HCT116 (cell line): ENCODE measurements at regions not wholly inside any gene's neighbourhood (a gene's known extent, or its start where the extent isn't known, plus 50 kb on each side); places are given as distances from the start of the nearest gene placed in this dataset.

Source experiments
- ATAC-seq: fragments of 200-7000 bp; cut with Tn5 transposase; 2 replicates; pipeline ENCODE4 v1.9.1; 2020; ENCODE audit warnings: mild to moderate bottlenecking, moderate library complexity
- BruUV-seq: library from RNA; stranded (reverse); fragments of 400-500 nt; replicated peaks from 2 replicates; lab custom pipeline; 2021; lab: Mats Ljungman, UMichigan
- CTCF ChIA-PET: fragments of 300-600 bp; sonication (Branson Sonifier 250); formaldehyde crosslinking; loops from one replicate; lab custom pipeline; 2021; ENCODE audit warnings: antibody characterized with exemption; lab: Charles Lee
- POLR2A ChIA-PET: fragments of 300-600, 350-600 bp; sonication (Branson Sonifier 250); formaldehyde crosslinking; loops from one replicate; lab custom pipeline; 2021; ENCODE audit warnings: antibody characterized with exemption; lab: Charles Lee
- RAD21 ChIA-PET, 2 experiments: fragments of 300-600 bp; sonication (Branson Sonifier 250); formaldehyde crosslinking; loops; one replicate each; lab custom pipeline; 2023; ENCODE audit warnings: low total read pairs in 2 of 2; ENCODE audit not compliant: uncharacterized antibody in 2 of 2, unreplicated experiment in 2 of 2, low non-redundant PET in 1 of 2; lab: Charles Lee
- DNase-seq: peaks from one replicate; pipeline ENCODE4 v3.0.0-alpha.2; 2010; ENCODE audit warnings: low read depth, low spot score
- H2AFZ ChIP-seq: fragments of 200-600 bp; shearing (Covaris generic), sonication (generic); 2 replicates; pipeline ENCODE4 v1.6.1; 2017; ENCODE audit warnings: low read depth, mixed run types, mixed read lengths, antibody characterized with exemption, low read length; ENCODE audit not compliant: poor library complexity, severe bottlenecking
- H3K27ac ChIP-seq: 2 replicates; pipeline ENCODE4 v1.5.1; 2012; ENCODE audit warnings: low read depth, low read length
- H3K27me3 ChIP-seq: fragments of 200-600 bp; sonication (generic); 2 replicates; pipeline ENCODE4 v1.6.1; 2016; ENCODE audit warnings: mixed run types, low read length, mixed read lengths; ENCODE audit not compliant: insufficient read depth
- H3K36me3 ChIP-seq, 2 experiments: fragments of 200-500 bp in 1 of 2; fragments of 200-600 bp in 1 of 2; sonication (Bioruptor generic) in 1 of 2; sonication (generic) in 1 of 2; 2 replicates each; pipeline versions ENCODE4 v1.5.1 to v1.6.1; 2014 to 2016; ENCODE audit warnings: low read length in 2 of 2, inconsistent platforms in 1 of 2, mixed read lengths in 1 of 2, mixed run types in 1 of 2; ENCODE audit not compliant: insufficient read depth in 2 of 2, control insufficient read depth in 1 of 2
- H3K4me1 ChIP-seq, 2 experiments: fragments of 200-600 bp in 1 of 2; sonication (generic) in 1 of 2; 2 replicates each; pipeline versions ENCODE4 v1.5.1 to v1.6.1; 2012 to 2017; ENCODE audit warnings: low read length in 2 of 2, inconsistent platforms in 1 of 2, mild to moderate bottlenecking in 1 of 2, mixed read lengths in 1 of 2, mixed run types in 1 of 2, moderate library complexity in 1 of 2; ENCODE audit not compliant: insufficient read depth in 2 of 2, control insufficient read depth in 1 of 2
- H3K4me2 ChIP-seq: fragments of 200-600 bp; sonication (generic); 2 replicates; pipeline ENCODE4 v1.6.1; 2017; ENCODE audit warnings: mixed run types, low read length, mixed read lengths
- H3K4me3 ChIP-seq, 2 experiments: fragments of 200-600 bp in 1 of 2; sonication (generic) in 1 of 2; replicated peaks in 1 of 2; 2 replicates each; pipeline ENCODE4 v1.5.1; 2011 to 2016; ENCODE audit warnings: low read length in 2 of 2, control low read depth in 1 of 2, low read depth in 1 of 2, mild to moderate bottlenecking in 1 of 2, mixed read lengths in 1 of 2, mixed run types in 1 of 2
- H3K79me2 ChIP-seq: fragments of 200-600 bp; sonication (generic); 2 replicates; pipeline ENCODE4 v1.6.1; 2017; ENCODE audit warnings: mild to moderate bottlenecking, mixed run types, low read length, moderate library complexity, mixed read lengths; ENCODE audit not compliant: insufficient read depth
- H3K9ac ChIP-seq: fragments of 200-600 bp; sonication (generic); 2 replicates; pipeline ENCODE4 v1.6.1; 2016; ENCODE audit warnings: low read length, mixed read lengths
- H3K9me2 ChIP-seq: fragments of 200-600 bp; sonication (generic), shearing (Covaris generic); 2 replicates; pipeline ENCODE4 v1.6.1; 2017; ENCODE audit warnings: mixed run types, mild to moderate bottlenecking, moderate library complexity; ENCODE audit not compliant: insufficient read depth
- H3K9me3 ChIP-seq, 2 experiments: fragments of 200-500 bp in 1 of 2; fragments of 200-600 bp in 1 of 2; sonication (Bioruptor generic) in 1 of 2; sonication (generic) in 1 of 2; 2 replicates each; pipeline ENCODE4 v1.6.1; 2014 to 2017; ENCODE audit warnings: low read length in 2 of 2, mixed read lengths in 2 of 2, inconsistent platforms in 1 of 2, low read depth in 1 of 2, mild to moderate bottlenecking in 1 of 2, mixed run types in 1 of 2, moderate library complexity in 1 of 2; ENCODE audit not compliant: control insufficient read depth in 1 of 2, insufficient read depth in 1 of 2
- H4K20me1 ChIP-seq: fragments of 200-600 bp; sonication (generic), shearing (Covaris generic); 2 replicates; pipeline ENCODE4 v1.6.1; 2017; ENCODE audit warnings: mixed run types, mild to moderate bottlenecking, moderate library complexity; ENCODE audit not compliant: insufficient read depth
- ATF3 ChIP-seq: IDR thresholded peaks from 2 replicates; pipeline ENCODE4 v1.6.1; 2012
- CBX3 ChIP-seq: IDR thresholded peaks from 2 replicates; pipeline ENCODE4 v1.6.1; 2012; ENCODE audit warnings: low read depth
- CEBPB ChIP-seq: IDR thresholded peaks from 2 replicates; pipeline ENCODE4 v1.6.1; 2012; ENCODE audit warnings: low read depth
- CTCF ChIP-seq, 3 experiments: fragments of 200-600 bp in 1 of 3; sonication (generic) in 1 of 3; IDR thresholded peaks in 2 of 3; conservative IDR thresholded peaks in 1 of 3; 2 replicates each; pipeline ENCODE4 v1.5.1; 2012 to 2017; ENCODE audit warnings: low read depth in 2 of 3, low read length in 2 of 3, antibody characterized with exemption in 1 of 3, borderline replicate concordance in 1 of 3, control low read depth in 1 of 3, mild to moderate bottlenecking in 1 of 3, mixed read lengths in 1 of 3, mixed run types in 1 of 3, moderate library complexity in 1 of 3; ENCODE audit not compliant: insufficient read depth in 1 of 3
- EGR1 ChIP-seq: IDR thresholded peaks from 2 replicates; pipeline ENCODE4 v1.6.1; 2012; ENCODE audit warnings: low read depth
- ELF1 ChIP-seq: IDR thresholded peaks from 2 replicates; pipeline ENCODE4 v1.6.1; 2012; ENCODE audit warnings: low read depth, borderline replicate concordance
- EZH2 ChIP-seq: fragments of 200-600 bp; sonication (generic); IDR thresholded peaks from 2 replicates; pipeline ENCODE4 v1.6.1; 2017; ENCODE audit warnings: antibody characterized with exemption, mixed run types
- EZH2phosphoT487 ChIP-seq: fragments of 200-600 bp; IDR thresholded peaks from 2 replicates; pipeline ENCODE4 v1.6.1; 2018; ENCODE audit warnings: antibody characterized with exemption, borderline replicate concordance
- FOSL1 ChIP-seq: IDR thresholded peaks from 2 replicates; pipeline ENCODE4 v1.6.1; 2012; ENCODE audit warnings: low read depth
- JUND ChIP-seq: IDR thresholded peaks from 2 replicates; pipeline ENCODE4 v1.6.1; 2012
- POLR2A ChIP-seq: IDR thresholded peaks from 2 replicates; pipeline ENCODE4 v1.7.0; 2011; ENCODE audit warnings: borderline replicate concordance; ENCODE audit not compliant: insufficient read depth, insufficient read length; ENCODE audit errors: extremely low read depth
- POLR2AphosphoS5 ChIP-seq: IDR thresholded peaks from 2 replicates; pipeline ENCODE4 v1.6.1; 2011; ENCODE audit warnings: mild to moderate bottlenecking, low read depth, low read length, moderate library complexity
- SIN3A ChIP-seq: IDR thresholded peaks from 2 replicates; pipeline ENCODE4 v1.6.1; 2012; ENCODE audit warnings: low read depth
- SP1 ChIP-seq: IDR thresholded peaks from 2 replicates; pipeline ENCODE4 v1.6.1; 2012; ENCODE audit warnings: low read depth
- SRF ChIP-seq: IDR thresholded peaks from 2 replicates; pipeline ENCODE4 v1.6.1; 2012; ENCODE audit warnings: low read depth
- TCF7L2 ChIP-seq: IDR thresholded peaks from 2 replicates; pipeline ENCODE4 v1.7.0; 2011; ENCODE audit warnings: borderline replicate concordance, inconsistent platforms; ENCODE audit not compliant: insufficient read depth, insufficient read length; ENCODE audit errors: extremely low read depth
- YY1 ChIP-seq: IDR thresholded peaks from 2 replicates; pipeline ENCODE4 v1.6.1; 2011; ENCODE audit warnings: low read length, low read depth, moderate library complexity, mild to moderate bottlenecking; ENCODE audit not compliant: insufficient replicate concordance; ENCODE audit errors: extremely low read depth
- ZBTB33 ChIP-seq: IDR thresholded peaks from 2 replicates; pipeline ENCODE4 v1.6.1; 2011; ENCODE audit warnings: mild to moderate bottlenecking, low read length, moderate library complexity; ENCODE audit not compliant: insufficient replicate concordance; ENCODE audit errors: extremely low read depth
- ZFX ChIP-seq: fragments of 450-650 bp; IDR thresholded peaks from 2 replicates; pipeline ENCODE4 v1.6.1; 2017
- ZNF274 ChIP-seq: fragments of 200-500 bp; sonication (Bioruptor generic); IDR thresholded peaks from 2 replicates; pipeline ENCODE4 v1.6.1; 2014; ENCODE audit warnings: mild to moderate bottlenecking, low read depth, low read length, inconsistent platforms
- intact Hi-C: fragments of 100-400 bp; cut with micrococcal nuclease; formaldehyde crosslinking; loops from 2 replicates; pipeline ENCODE4 v1.10.0; 2022

- no peak for TF ChIP-seq EGR1
- no peak for TF ChIP-seq FOSL1
- no peak for TF ChIP-seq CBX3
- TF ChIP-seq SP1: no peak
- TF ChIP-seq ATF3: no peak
- TF ChIP-seq JUND: no peak
- no peak for TF ChIP-seq ELF1
- no peak for TF ChIP-seq POLR2A
Observed at GRCh38 chr5:98360548-98360947, 412.9 kb upstream of the RGMB start (continued).

- no peak overlapping the region for H3K27ac ChIP-seq
- ChIA-PET POLR2A (no interaction called here), CTCF (no interaction called here), RAD21 (no interaction called here)
- no TSS peak for BruUV-seq
- no peaks in the 10 kb centered on the region for H3K27me3 ChIP-seq
- H4K20me1 ChIP-seq: no peaks in the 10 kb centered on the region
- H3K9me2 ChIP-seq: no peaks in the 10 kb centered on the region
- H2AFZ ChIP-seq: no peak overlapping the region
- H3K4me3 ChIP-seq: no peak overlapping the region
- no peaks in the 10 kb centered on the region for H3K36me3 ChIP-seq
- DNase-seq: no peak
- TF ChIP-seq ZBTB33 (no peak), ELF1 (no peak), POLR2AphosphoS5 (no peak), JUND (no peak), SIN3A (no peak), CTCF (IDR thresholded peaks at IDR 0.05 in 2 of 3, conservative IDR thresholded peaks at IDR 0.05 in 1 of 3; ENCODE audit: borderline replicate concordance in 1 of 3, insufficient read depth in 1 of 3, low read depth in 2 of 3, low read length in 2 of 3) (no peak), EZH2 (no peak), CBX3 (no peak), ATF3 (no peak), EGR1 (no peak), EZH2phosphoT487 (no peak), ZFX (no peak), TCF7L2 (no peak), CEBPB (no peak), FOSL1 (no peak), ZNF274 (no peak), SP1 (no peak), YY1 (no peak), SRF (no peak)
- no peaks in the 10 kb centered on the region for H3K79me2 ChIP-seq
- intact Hi-C loops: no loop called here
- H3K4me1 ChIP-seq: no peaks in the 10 kb centered on the region
- no peaks in the 10 kb centered on the region for H3K9me3 ChIP-seq
- no peak overlapping the region for H3K9ac ChIP-seq
- H3K4me2 ChIP-seq: no peak overlapping the region
- no peak for ATAC-seq
Observed at GRCh38 chr5:98363157-98363556, 410.3 kb upstream of the RGMB start.
